NCI-H2107 treated with DMSO at 0.1 percent for 48 hours (cell line): ENCODE measurements at regions not wholly inside any gene's neighbourhood (a gene's known extent, or its start where the extent isn't known, plus 50 kb on each side); places are given as distances from the start of the nearest gene placed in this dataset.

ENCODE experiments used
- DNase-seq: peaks from one replicate; lab custom pipeline; 2025; ENCODE audit not compliant: unreplicated experiment; lab: John Stamatoyannopoulos, UW

DNA sequence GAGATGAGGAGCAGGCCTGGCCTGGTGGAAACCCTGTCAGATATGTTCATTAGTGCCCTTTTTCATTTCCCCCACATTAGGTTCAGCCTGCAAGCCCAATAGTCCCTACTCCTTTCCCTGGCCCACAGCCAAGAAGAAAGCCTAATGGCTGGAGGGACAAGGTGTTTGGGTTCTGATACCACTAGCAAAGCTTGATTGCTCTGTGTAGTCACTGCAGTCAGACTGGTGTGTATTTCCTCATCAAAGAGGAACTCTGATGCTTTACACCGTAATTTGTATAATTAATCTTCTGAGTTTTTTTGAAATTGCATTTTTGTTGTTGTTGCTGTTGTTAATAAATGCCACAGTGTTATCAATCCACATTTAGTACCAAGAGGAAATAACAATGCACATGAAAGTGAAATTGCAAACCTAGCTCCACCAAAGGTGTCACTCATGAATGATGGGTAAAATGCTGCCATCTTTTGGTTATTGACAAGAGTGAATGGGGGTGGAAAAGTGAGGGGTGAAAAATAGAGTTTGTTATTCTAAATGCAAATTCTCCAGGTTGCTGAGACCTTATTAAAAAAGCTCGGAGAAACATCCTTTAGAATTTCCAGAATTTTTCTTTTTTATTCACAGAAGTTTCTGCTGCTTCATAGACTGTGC, 320.2 kb upstream of the POU3F2 start:
- DNase-seq = peak; percentile 50

- DNase-seq = peak; percentile 92
These were observed 319.6 kb upstream of the POU3F2 start for GRCh38 chr6:98514796-98515195.

DNA sequence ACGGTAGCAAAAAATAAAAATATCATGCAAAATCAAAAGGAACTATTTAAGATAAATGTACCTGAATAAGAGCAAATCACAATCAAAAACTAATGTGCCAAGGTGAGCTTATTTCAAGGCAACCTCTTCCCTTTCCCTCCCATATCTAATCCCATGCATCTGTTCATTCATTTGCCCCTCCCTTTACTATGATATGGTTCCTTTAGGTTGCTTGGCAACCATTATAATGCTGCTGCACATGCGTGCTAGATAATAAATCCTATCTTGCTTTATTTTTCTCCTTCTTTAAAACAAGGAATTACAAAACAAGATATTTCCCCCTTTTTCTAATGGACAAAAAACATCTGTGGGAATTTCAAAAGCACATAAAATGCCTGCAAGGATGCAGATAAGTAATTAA, 318.2 kb upstream of the POU3F2 start:
- DNase-seq = no peak

DNA sequence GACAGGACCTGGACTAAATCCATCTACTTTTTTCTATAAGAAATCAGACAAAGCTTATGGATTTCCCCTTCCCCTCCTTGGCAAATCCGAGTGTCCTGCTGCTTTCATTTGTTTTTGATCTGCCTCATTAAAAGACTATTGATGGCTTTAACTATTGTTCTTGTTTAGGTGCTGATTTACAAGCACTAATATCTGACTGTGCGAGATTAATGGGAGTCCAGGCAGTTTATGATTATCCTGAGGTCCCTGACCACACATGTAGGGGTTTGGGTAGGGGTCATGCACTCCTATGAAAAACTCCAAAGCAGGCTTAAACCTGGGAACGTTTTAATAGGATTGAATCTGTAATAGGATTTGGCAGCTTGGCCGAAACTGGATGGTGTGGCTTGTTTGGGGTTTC, 317.5 kb upstream of the POU3F2 start:
- no peak for DNase-seq

- DNase-seq = no peak
These were observed 308.5 kb upstream of the POU3F2 start for GRCh38 chr6:98525860-98526259.

GRCh38 chr6:98526465-98526864, 307.9 kb upstream of the POU3F2 start:
- no peak for DNase-seq

GRCh38 chr6:98529364-98529763, 305.0 kb upstream of the POU3F2 start:
- no peak for DNase-seq

DNA sequence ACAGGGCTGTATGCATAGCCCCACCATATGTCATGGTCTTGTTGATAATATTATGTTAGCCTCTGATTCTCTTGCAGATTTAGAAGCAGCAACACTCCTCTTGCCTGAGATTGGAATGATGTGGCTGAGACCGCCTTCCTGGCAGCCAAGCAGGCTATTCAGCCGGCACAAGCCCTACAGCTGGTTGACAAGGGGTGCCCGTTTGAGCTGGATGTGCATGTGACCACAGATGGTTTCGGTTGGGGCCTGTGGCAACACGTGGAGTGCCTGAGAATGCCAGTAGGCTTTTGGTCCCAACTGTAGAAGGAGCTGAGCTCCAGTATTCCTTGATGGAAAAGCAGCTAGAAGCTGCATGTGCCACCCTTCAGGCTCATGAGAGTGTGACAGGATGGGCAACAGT, 303.6 kb upstream of the POU3F2 start:
- DNase-seq = no peak

- DNase-seq = no peak
These were observed 302.4 kb upstream of the POU3F2 start for GRCh38 chr6:98532004-98532403.

DNA sequence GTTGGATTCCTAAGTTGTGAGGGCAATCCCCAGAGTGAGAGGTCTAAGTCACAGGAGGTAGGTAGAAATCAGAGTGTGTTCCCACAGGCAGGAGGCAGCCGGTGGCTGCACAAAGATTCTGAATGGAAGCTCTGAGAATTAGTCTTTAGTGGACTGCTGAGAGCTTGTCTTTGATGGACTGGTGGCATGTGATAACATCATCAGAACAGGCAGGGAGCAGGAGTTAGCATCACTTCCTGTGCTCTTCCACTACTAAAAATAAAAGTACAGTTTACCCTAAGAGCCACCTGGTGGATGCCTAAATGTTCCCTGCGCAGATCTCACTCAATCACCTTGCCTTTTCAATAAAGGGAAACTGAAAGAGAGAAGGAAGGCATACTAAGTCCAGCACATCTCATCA, 294.6 kb upstream of the POU3F2 start:
- no peak for DNase-seq

GRCh38 chr6:98546376-98546775, 288.0 kb upstream of the POU3F2 start:
- DNase-seq = no peak

- DNase-seq = no peak
These were observed 287.2 kb upstream of the POU3F2 start for GRCh38 chr6:98547151-98547550.

DNA sequence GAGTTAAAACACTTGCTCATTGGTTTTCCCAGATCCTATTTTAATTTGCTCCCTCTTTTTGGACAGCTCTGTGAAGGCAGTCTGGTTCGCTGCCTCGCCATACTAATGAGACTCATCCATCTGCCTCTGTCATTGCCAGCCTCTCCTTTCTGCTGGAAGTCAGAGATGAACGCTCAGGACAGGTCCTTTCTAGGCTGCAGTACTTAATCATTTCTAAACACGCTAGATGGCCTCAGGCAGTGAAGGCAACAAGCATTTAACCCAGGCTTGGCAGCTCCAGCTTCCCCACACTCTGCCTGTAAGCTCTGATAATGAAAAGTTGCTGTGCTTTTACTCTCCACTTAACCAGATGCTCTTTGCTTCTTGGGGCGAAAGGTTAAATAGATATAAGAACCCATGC, 286.7 kb upstream of the POU3F2 start:
- DNase-seq = no peak

GRCh38 chr6:98548301-98548700, 286.1 kb upstream of the POU3F2 start:
- DNase-seq = no peak

DNA sequence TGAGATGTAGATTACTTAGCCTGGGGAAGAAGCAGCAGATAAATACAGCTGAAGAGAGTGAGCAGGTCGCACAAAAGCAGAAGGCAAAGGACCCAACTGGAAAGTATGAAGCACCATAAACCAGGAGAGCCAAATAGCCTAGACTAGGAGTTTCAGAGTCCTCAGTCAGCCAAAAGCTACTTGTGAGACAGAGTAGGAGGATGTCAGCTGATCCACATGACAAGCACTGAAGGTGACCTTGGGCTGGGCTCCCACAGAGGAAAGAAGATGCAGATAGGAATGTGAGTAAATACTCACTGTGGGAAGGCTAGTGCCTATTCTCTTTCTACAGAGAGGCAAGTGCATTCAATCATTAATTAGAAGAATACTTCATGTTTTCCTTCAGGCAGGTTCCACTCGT, 274.0 kb upstream of the POU3F2 start:
- DNase-seq = no peak

DNA sequence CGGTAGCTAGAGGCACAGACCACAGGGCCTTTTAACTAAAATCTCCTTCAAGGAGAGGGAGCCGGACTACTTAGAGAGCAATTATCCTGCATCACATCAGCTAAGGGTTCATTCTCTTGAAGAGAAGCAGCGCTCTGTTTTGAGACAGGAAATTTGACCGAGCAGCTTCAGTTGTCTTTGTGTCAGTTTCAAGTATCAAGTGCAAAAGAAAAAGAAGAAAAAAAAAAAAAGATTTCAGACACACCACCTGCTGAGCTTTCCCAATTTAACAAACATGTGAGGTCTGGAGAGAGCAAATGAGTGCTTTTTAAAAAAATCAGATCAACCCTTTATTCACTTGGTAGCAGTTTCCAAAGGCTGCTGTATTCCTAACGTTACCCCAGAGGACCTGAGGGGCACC, 273.5 kb upstream of the POU3F2 start:
- no peak for DNase-seq

DNA sequence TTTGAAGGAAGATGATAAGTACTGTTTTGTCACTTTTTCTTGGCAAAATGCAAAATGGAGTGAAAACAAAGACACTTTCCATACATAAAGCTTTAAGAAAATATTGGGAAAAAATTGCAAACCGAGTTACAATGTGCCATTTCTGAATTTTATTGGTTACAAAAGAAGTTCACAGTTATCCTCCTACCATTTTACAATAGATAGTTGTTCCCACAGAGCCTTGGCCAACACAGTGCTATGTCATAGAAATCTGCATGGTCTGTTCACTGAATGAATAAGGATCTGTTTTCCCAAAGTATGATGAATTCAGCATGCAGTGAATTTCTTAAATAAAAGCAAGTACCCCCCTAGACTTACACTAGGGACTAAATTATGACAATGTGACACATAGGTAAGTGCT, 268.2 kb upstream of the POU3F2 start:
- no peak for DNase-seq

GRCh38 chr6:98572579-98572978, 261.8 kb upstream of the POU3F2 start:
- DNase-seq = no peak

DNA sequence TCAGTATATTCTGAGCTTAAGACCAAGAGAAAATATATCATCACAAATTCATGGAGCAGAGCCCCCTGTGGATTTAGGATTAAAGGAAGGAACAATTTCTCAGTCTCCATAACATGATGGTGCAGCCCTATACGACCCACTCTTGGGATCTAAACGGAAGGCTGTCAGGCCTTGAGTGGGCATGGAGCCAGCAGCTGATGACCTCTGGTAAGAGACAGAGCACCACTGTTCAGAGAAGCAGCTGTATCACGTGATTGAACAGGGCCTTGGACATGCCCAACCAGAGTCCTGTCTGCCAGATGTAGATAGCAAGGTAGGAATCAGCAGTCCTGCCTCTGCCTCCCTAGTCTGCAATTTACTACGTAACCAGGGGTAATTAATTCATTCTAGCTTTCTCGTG, 259.4 kb upstream of the POU3F2 start:
- no peak for DNase-seq

GRCh38 chr6:98576791-98577190, 257.6 kb upstream of the POU3F2 start:
- DNase-seq = peak; percentile 8

DNA sequence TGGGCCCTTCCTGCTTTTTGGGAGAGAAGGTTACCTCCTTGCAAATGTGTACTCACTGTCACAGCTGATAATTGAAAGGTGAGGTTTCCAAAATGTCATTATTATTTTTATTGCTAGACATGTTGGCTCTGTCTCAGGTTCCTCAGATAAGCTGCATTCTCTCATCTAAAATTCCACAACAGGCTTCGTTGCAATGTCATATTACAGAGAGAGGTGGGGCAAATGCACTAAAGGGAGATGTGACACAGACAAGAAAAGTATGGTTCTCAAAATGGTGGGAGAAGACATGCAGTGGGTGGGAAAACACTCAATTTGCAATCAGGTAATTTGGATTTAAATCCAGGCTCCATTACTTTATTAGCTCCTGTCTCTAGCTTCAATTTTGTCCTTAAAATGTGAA, 256.4 kb upstream of the POU3F2 start:
- no peak for DNase-seq

GRCh38 chr6:98579079-98579478, 255.3 kb upstream of the POU3F2 start:
- DNase-seq = no peak

- no peak for DNase-seq
These were observed 254.4 kb upstream of the POU3F2 start for GRCh38 chr6:98579941-98580340.

DNA sequence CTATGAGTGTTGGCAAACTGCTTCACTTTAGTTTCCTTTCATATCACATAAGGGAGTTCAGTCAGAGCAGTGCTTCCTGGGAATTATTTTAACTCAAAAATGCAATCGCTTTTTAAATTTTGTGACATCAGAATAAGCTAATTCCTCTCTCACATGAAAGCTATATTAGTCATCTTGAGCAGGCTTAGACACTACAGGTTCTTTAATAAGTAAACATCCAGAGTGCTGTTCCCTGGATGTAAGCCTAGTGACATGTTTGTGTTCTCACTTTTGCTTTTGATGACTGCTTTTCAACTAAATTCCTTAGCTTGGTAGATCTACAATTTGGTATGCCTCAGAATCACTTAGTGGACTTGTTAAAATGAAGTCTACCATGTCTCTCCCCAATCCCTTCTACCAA, 252.7 kb upstream of the POU3F2 start:
- no peak for DNase-seq
